Sigmoid colon (tissue), 4 donors: ENCODE measurements at regions not wholly inside any gene's neighbourhood (a gene's known extent, or its start where the extent isn't known, plus 50 kb on each side); places are given as distances from the start of the nearest gene placed in this dataset.

Experiments
- CTCF ChIP-seq, 4 experiments: fragments of 450-650 bp in 3 of 4; fragments of 200-600 bp in 1 of 4; IDR thresholded peaks; one replicate each; pipeline ENCODE4 v1.5.1; 2016 to 2019; ENCODE audit warnings: antibody characterized with exemption in 4 of 4, mild to moderate bottlenecking in 3 of 4, moderate library complexity in 2 of 4
- EP300 ChIP-seq, 4 donors: sonication (generic); formaldehyde crosslinking; IDR thresholded peaks; one replicate each; pipeline ENCODE4 v1.6.1; 2017; ENCODE audit warnings: antibody characterized with exemption in 4 of 4

GRCh38 chr20:5674176-5674660 is 63.4 kb upstream of the GPCPD1 start:
- TF ChIP-seq EP300 (IDR thresholded peaks at IDR 0.05) (no peak), CTCF (IDR thresholded peaks at IDR 0.05) (no peak)
